Activated CD8-positive, alpha-beta memory T cell treated with anti-CD3 and anti-CD28 coated beads, Interleukin-2, amount 10 ng/mL, durations not matched to agents 7 days and 5 days (primary cell): ENCODE measurements at regions not wholly inside any gene's neighbourhood (a gene's known extent, or its start where the extent isn't known, plus 50 kb on each side); places are given as distances from the start of the nearest gene placed in this dataset.

Source experiments
- ATAC-seq: fragments of 150-1000 bp; cut with Tn5 transposase; one replicate; pipeline ENCODE4 v1.10.0; 2021; ENCODE audit warnings: moderate library complexity
- CTCF ChIA-PET: fragments of 350-600 bp; sonication (Branson Sonifier 250); formaldehyde crosslinking; loops from one replicate; lab custom pipeline; 2021; ENCODE audit warnings: antibody characterized with exemption; lab: Charles Lee
- DNase-seq: peaks from one replicate; pipeline ENCODE4 v3.0.0-alpha.2; 2020
- H3K27ac Mint-ChIP-seq: one replicate; pipeline ENCODE4 v1.8.0; 2021; ENCODE audit warnings: mild to moderate bottlenecking, mixed read lengths
- H3K27me3 Mint-ChIP-seq: one replicate; pipeline ENCODE4 v1.8.0; 2021; ENCODE audit warnings: mixed read lengths
- H3K36me3 Mint-ChIP-seq: one replicate; pipeline ENCODE4 v1.8.0; 2021; ENCODE audit warnings: mild to moderate bottlenecking, mixed read lengths
- H3K4me1 Mint-ChIP-seq: one replicate; pipeline ENCODE4 v1.8.0; 2021; ENCODE audit warnings: mixed read lengths
- H3K4me3 Mint-ChIP-seq: one replicate; pipeline ENCODE4 v1.8.0; 2021; ENCODE audit warnings: mild to moderate bottlenecking, moderate library complexity, mixed read lengths
- H3K9me3 Mint-ChIP-seq: one replicate; pipeline ENCODE4 v1.8.0; 2022; ENCODE audit warnings: low read depth, mixed read lengths

GRCh38 chr4:24175707-24176106 is 285.9 kb upstream of the PPARGC1A start:
- Mint-ChIP-seq H3K9me3 (peaks cover 10% of the 10 kb centered on the region), H3K27ac (no peak overlapping the region), H3K36me3 (no peaks in the 10 kb centered on the region), H3K27me3 (no peaks in the 10 kb centered on the region), H3K4me3 (no peak overlapping the region), H3K4me1 (no peaks in the 10 kb centered on the region)
- ATAC-seq = no peak
- CTCF ChIA-PET = interaction anchor here (0.7 kb wide), 1 partner anchor 455 kb away, joined by 3 read pairs; no protein-coding TSS in a partner anchor
- DNase-seq = no peak

- CTCF ChIA-PET = no interaction called here
- Mint-ChIP-seq H3K9me3 (peaks cover 10% of the 10 kb centered on the region), H3K36me3 (no peaks in the 10 kb centered on the region), H3K27ac (no peak overlapping the region), H3K27me3 (no peaks in the 10 kb centered on the region), H3K4me1 (no peaks in the 10 kb centered on the region), H3K4me3 (no peak overlapping the region)
- no peak for DNase-seq
- no peak for ATAC-seq
These were observed 284.8 kb upstream of the PPARGC1A start for GRCh38 chr4:24174602-24175001.

- ATAC-seq = no peak
- no peaks in the 10 kb centered on the region for H3K4me1 Mint-ChIP-seq
- no peak overlapping the region for H3K27ac Mint-ChIP-seq
- H3K27me3 Mint-ChIP-seq = no peaks in the 10 kb centered on the region
- CTCF ChIA-PET = no interaction called here
- no peak overlapping the region for H3K4me3 Mint-ChIP-seq
- DNase-seq = no peak
- peaks cover 8% of the 10 kb centered on the region for H3K9me3 Mint-ChIP-seq
- H3K36me3 Mint-ChIP-seq = no peaks in the 10 kb centered on the region
These were observed 282.6 kb upstream of the PPARGC1A start for GRCh38 chr4:24172406-24172805.

GRCh38 chr4:24169956-24170355 is 280.1 kb upstream of the PPARGC1A start:
- Mint-ChIP-seq H3K36me3 (no peaks in the 10 kb centered on the region), H3K27ac (no peak overlapping the region), H3K4me1 (no peaks in the 10 kb centered on the region), H3K27me3 (no peaks in the 10 kb centered on the region), H3K4me3 (no peak overlapping the region), H3K9me3 (no peaks in the 10 kb centered on the region)
- CTCF ChIA-PET = no interaction called here
- no peak for DNase-seq
- no peak for ATAC-seq

DNA sequence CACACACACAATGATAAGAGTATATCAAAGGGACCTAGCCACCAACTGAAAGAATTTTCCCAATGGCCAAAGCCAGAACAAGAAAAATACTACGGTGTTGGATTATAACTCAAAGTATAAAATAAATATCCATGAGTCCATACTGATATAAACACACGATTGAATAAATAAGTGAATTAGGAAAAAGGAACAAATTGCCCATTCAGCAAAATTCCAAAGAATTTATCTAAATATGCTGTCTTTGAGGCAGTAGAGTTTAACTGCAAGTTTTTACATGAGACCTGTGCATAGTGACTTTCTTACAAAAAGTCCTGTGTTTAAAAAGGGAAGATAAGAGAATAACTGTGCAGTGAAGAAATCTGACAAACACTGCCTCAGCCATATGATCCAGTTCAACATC is 278.8 kb upstream of the PPARGC1A start:
- H3K4me3 Mint-ChIP-seq = no peak overlapping the region
- H3K9me3 Mint-ChIP-seq = no peaks in the 10 kb centered on the region
- no peak for ATAC-seq
- DNase-seq = no peak
- H3K27ac Mint-ChIP-seq = no peak overlapping the region
- no peaks in the 10 kb centered on the region for H3K4me1 Mint-ChIP-seq
- no peaks in the 10 kb centered on the region for H3K36me3 Mint-ChIP-seq
- no peaks in the 10 kb centered on the region for H3K27me3 Mint-ChIP-seq
- CTCF ChIA-PET = no interaction called here

GRCh38 chr4:24166501-24166900 is 276.7 kb upstream of the PPARGC1A start:
- H3K4me1 Mint-ChIP-seq = no peaks in the 10 kb centered on the region
- no peak overlapping the region for H3K4me3 Mint-ChIP-seq
- no peak for DNase-seq
- no peak overlapping the region for H3K27ac Mint-ChIP-seq
- ATAC-seq = no peak
- H3K9me3 Mint-ChIP-seq = no peaks in the 10 kb centered on the region
- no peaks in the 10 kb centered on the region for H3K27me3 Mint-ChIP-seq
- CTCF ChIA-PET = no interaction called here
- H3K36me3 Mint-ChIP-seq = no peaks in the 10 kb centered on the region

DNA sequence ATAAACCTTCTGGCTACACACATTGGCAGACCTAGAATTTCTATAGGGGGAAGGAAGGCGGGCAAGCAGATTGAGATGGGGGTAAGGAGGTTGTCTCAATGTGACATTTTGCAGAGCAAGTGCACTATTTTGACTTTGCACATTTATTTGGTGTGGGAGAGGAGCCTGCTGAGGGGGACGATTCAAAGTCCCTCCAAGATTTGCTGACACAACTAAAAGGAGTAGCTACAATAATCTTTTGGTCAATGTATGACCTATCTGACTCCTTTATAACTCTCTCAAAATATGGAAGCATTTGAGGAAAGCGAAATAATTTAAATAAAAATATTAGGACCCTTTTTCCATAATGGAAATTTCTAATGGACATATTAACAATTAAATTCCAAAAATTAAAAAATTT is 274.9 kb upstream of the PPARGC1A start:
- Mint-ChIP-seq H3K4me1 (no peaks in the 10 kb centered on the region), H3K4me3 (no peak overlapping the region), H3K27ac (no peak overlapping the region), H3K9me3 (no peaks in the 10 kb centered on the region), H3K27me3 (no peaks in the 10 kb centered on the region), H3K36me3 (no peaks in the 10 kb centered on the region)
- no peak for ATAC-seq
- DNase-seq = no peak
- CTCF ChIA-PET = no interaction called here

GRCh38 chr4:24164054-24164693 is 274.3 kb upstream of the PPARGC1A start:
- Mint-ChIP-seq H3K4me3 (no peak overlapping the region), H3K27me3 (no peaks in the 10 kb centered on the region), H3K4me1 (no peaks in the 10 kb centered on the region), H3K27ac (no peak overlapping the region), H3K36me3 (no peaks in the 10 kb centered on the region), H3K9me3 (no peaks in the 10 kb centered on the region)
- CTCF ChIA-PET = no interaction called here
- ATAC-seq (no peak), DNase-seq (no peak)

- H3K9me3 Mint-ChIP-seq = no peaks in the 10 kb centered on the region
- H3K27ac Mint-ChIP-seq = no peak overlapping the region
- no peak overlapping the region for H3K4me3 Mint-ChIP-seq
- DNase-seq (no peak), ATAC-seq (no peak)
- H3K4me1 Mint-ChIP-seq = no peaks in the 10 kb centered on the region
- CTCF ChIA-PET = no interaction called here
- H3K27me3 Mint-ChIP-seq = no peaks in the 10 kb centered on the region
- no peaks in the 10 kb centered on the region for H3K36me3 Mint-ChIP-seq
These were observed 273.5 kb upstream of the PPARGC1A start for GRCh38 chr4:24163314-24163713.

GRCh38 chr4:24160358-24160757 is 270.5 kb upstream of the PPARGC1A start:
- H3K4me1 Mint-ChIP-seq = no peaks in the 10 kb centered on the region
- H3K27me3 Mint-ChIP-seq = no peaks in the 10 kb centered on the region
- DNase-seq = no peak
- CTCF ChIA-PET = no interaction called here
- H3K27ac Mint-ChIP-seq = no peak overlapping the region
- ATAC-seq = no peak
- no peaks in the 10 kb centered on the region for H3K9me3 Mint-ChIP-seq
- H3K36me3 Mint-ChIP-seq = no peaks in the 10 kb centered on the region
- H3K4me3 Mint-ChIP-seq = no peak overlapping the region

GRCh38 chr4:24158031-24158430 is 268.2 kb upstream of the PPARGC1A start:
- Mint-ChIP-seq H3K27ac (no peak overlapping the region), H3K9me3 (peaks cover 2% of the 10 kb centered on the region), H3K4me1 (no peaks in the 10 kb centered on the region), H3K4me3 (no peak overlapping the region), H3K36me3 (no peaks in the 10 kb centered on the region), H3K27me3 (no peaks in the 10 kb centered on the region)
- no peak for ATAC-seq
- CTCF ChIA-PET = no interaction called here
- DNase-seq = no peak

- CTCF ChIA-PET = no interaction called here
- ATAC-seq (no peak), DNase-seq (no peak)
- H3K36me3 Mint-ChIP-seq = no peaks in the 10 kb centered on the region
- peaks cover 2% of the 10 kb centered on the region for H3K9me3 Mint-ChIP-seq
- H3K4me1 Mint-ChIP-seq = no peaks in the 10 kb centered on the region
- no peak overlapping the region for H3K4me3 Mint-ChIP-seq
- H3K27me3 Mint-ChIP-seq = no peaks in the 10 kb centered on the region
- H3K27ac Mint-ChIP-seq = no peak overlapping the region
These were observed 260.2 kb upstream of the PPARGC1A start for GRCh38 chr4:24150034-24150433.

DNA sequence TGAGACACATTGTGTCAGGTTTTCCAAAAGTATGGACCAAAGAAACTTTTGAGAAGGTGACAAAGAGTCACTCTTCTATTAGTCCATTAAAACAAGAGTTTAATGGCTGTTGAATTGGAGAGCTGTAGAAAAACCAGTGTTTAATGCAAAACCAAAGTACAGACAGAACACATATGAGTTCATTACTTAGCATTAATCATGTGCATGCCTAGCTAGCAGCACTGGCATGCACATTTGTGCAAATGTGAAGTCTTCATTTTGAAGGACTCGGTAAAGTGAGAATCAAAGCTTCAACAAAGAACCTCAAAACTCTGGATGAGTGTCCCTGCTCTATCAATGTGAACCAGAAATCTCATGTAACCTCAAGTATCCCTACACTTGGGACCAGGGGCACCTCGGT is 256.3 kb upstream of the PPARGC1A start:
- H3K4me1 Mint-ChIP-seq = no peaks in the 10 kb centered on the region
- H3K4me3 Mint-ChIP-seq = no peak overlapping the region
- H3K27me3 Mint-ChIP-seq = no peaks in the 10 kb centered on the region
- H3K9me3 Mint-ChIP-seq = no peaks in the 10 kb centered on the region
- no peaks in the 10 kb centered on the region for H3K36me3 Mint-ChIP-seq
- no peak overlapping the region for H3K27ac Mint-ChIP-seq
- DNase-seq (no peak), ATAC-seq (no peak)
- CTCF ChIA-PET = no interaction called here

- no peak for ATAC-seq
These were observed 255.7 kb upstream of the PPARGC1A start for GRCh38 chr4:24145591-24145990.

DNA sequence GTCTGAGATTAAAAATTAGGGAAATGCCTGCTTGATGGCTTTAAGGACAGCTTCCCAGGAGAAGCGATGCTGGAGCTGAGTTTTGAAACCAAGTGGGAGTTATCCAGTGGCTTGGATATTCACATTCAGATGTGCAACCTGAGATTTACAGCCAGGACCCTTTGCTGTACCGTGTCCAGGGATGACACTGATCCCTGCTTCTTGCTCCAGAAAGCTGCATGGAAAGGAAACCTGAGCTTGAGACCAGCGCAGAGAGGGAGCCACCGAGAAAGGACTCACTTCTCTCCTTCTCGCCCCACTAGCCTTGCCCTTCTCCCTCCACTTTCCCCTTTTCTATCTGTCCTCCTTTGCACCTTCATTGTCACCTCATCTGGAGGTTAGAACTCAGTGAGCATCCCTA is 254.5 kb upstream of the PPARGC1A start:
- ATAC-seq = no peak
- no peaks in the 10 kb centered on the region for H3K36me3 Mint-ChIP-seq
- no peaks in the 10 kb centered on the region for H3K9me3 Mint-ChIP-seq
- no peaks in the 10 kb centered on the region for H3K27me3 Mint-ChIP-seq
- no peaks in the 10 kb centered on the region for H3K4me1 Mint-ChIP-seq
- H3K4me3 Mint-ChIP-seq = no peak overlapping the region
- H3K27ac Mint-ChIP-seq = no peak overlapping the region
- DNase-seq = no peak
- CTCF ChIA-PET = no interaction called here

More at GRCh38 chr4:24145591-24145990, 255.7 kb upstream of the PPARGC1A start:
- CTCF ChIA-PET = no interaction called here
- Mint-ChIP-seq H3K27ac (no peak overlapping the region), H3K27me3 (no peaks in the 10 kb centered on the region), H3K4me1 (no peaks in the 10 kb centered on the region), H3K9me3 (no peaks in the 10 kb centered on the region), H3K36me3 (no peaks in the 10 kb centered on the region), H3K4me3 (no peak overlapping the region)
- no peak for DNase-seq
